Large intestine (tissue), 3 donors: ENCODE measurements at regions not wholly inside any gene's neighbourhood (a gene's known extent, or its start where the extent isn't known, plus 50 kb on each side); places are given as distances from the start of the nearest gene placed in this dataset.

ENCODE experiments used
- DNase-seq, 2 donors: peaks; one replicate each; pipeline versions ENCODE4 v3.0.0 to v3.0.0-alpha.2; 2013
- H3K27ac ChIP-seq: one replicate; pipeline ENCODE4 v1.5.1; 2013; ENCODE audit warnings: low read length
- H3K27me3 ChIP-seq: 2 replicates; pipeline ENCODE4 v1.6.1; 2013; ENCODE audit warnings: low read length; ENCODE audit not compliant: control insufficient read depth, insufficient read depth
- H3K36me3 ChIP-seq: 2 replicates; pipeline ENCODE4 v1.6.1; 2013; ENCODE audit warnings: low read length; ENCODE audit not compliant: control insufficient read depth, insufficient read depth
- H3K4me1 ChIP-seq: one replicate; pipeline ENCODE4 v1.6.1; 2013; ENCODE audit warnings: low read length; ENCODE audit not compliant: control insufficient read depth, insufficient read depth
- H3K4me3 ChIP-seq: one replicate; pipeline ENCODE4 v1.5.1; 2013; ENCODE audit warnings: low read length
- H3K9me3 ChIP-seq: one replicate; pipeline ENCODE4 v1.6.1; 2013; ENCODE audit warnings: mild to moderate bottlenecking, low read depth, low read length, moderate library complexity; ENCODE audit not compliant: control insufficient read depth
- WGBS: methylation state at CpG from one replicate; pipeline ENCODE4 v1.1.5; 2013; ENCODE audit warnings: low lambda C conversion rate; ENCODE audit not compliant: insufficient coverage; 5-methylcytosine and 5-hydroxymethylcytosine counted together

DNA sequence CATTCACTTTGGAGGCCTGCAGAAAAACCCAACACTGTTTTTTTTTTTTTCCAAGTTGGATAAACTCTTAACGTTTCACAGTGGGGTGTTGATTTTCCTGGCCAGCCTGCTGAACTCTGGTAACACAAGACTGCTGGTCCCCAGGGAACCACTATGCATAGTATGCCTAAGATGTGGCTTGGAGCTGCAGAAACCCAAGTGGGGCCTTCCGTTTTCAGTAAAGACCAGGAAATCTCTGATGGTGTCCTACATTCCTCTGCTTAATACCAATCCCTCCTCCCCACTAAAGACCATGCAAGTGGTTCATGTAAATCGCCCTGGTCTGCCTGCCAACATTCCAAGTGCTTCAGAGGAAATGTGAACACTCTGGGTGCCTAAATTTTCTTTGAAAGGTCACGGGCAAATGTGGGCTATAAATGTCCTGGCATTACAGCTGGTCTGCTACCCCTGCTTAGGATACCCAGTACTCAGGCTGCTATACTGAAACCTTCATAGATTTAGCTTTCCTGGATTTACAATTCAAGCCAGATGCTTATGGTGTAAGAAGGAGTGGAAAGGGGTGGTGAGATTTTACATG lies 615.4 kb downstream of the MAFB start:
- H3K4me1 ChIP-seq, result no peaks in the 10 kb centered on the region
- no peaks in the 10 kb centered on the region for H3K36me3 ChIP-seq
- H3K27ac ChIP-seq, result no peak overlapping the region
- H3K4me3 ChIP-seq, result no peak overlapping the region
- WGBS, result no CpG with 5 or more reads among the region's 4 CpGs
- no peaks in the 10 kb centered on the region for H3K9me3 ChIP-seq
- H3K27me3 ChIP-seq, result no peaks in the 10 kb centered on the region
- DNase-seq, result no peak

DNA sequence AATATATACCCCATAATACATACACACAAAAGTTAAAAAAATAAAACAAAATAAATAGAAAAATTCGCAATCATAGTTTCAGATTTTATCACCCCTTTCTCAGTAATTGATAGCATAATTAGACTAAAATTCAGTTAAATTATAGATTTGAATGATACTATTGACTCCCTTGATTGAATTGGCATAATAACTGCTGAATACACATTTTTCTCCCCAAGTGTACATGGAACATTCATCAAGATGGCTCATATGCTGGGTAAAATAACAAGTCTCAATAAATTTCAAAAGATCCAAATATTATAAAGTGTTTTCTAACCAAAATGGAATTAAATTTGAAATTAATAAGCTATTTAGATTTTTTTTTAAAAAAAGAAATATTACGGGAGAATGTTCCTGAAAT lies 616.1 kb downstream of the MAFB start:
- no peak for DNase-seq
- H3K36me3 ChIP-seq, result no peaks in the 10 kb centered on the region
- H3K4me3 ChIP-seq, result no peak overlapping the region
- H3K4me1 ChIP-seq, result no peaks in the 10 kb centered on the region
- no peak overlapping the region for H3K27ac ChIP-seq
- WGBS, result 96% methylated on average over 2 of the region's 2 CpGs
- H3K27me3 ChIP-seq, result no peaks in the 10 kb centered on the region
- no peaks in the 10 kb centered on the region for H3K9me3 ChIP-seq

DNA sequence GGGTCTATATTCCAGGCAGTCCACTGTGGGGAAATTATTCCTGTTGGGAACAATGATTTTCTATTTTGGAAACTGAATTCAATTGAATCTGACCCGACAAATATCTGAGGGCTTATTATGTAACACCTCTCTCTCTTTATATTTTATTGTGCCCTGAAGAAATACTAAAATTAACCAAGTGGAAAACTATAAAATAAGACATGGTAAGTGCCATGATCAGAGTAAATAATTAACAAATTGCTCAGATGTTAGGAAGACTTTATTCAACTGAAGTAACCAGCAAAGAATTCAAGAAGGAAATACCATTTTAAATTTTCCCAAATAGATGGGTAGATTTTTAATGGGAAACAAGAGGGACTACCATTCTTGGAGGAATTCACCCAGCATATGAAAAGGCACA lies 632.9 kb downstream of the MAFB start:
- H3K4me3 ChIP-seq, result no peak overlapping the region
- no peak for DNase-seq
- no peaks in the 10 kb centered on the region for H3K9me3 ChIP-seq
- H3K4me1 ChIP-seq, result no peaks in the 10 kb centered on the region
- H3K27me3 ChIP-seq, result no peaks in the 10 kb centered on the region
- H3K36me3 ChIP-seq, result no peaks in the 10 kb centered on the region
- WGBS, result 83% methylated on average over 1 of the region's 1 CpG
- H3K27ac ChIP-seq, result no peak overlapping the region

DNA sequence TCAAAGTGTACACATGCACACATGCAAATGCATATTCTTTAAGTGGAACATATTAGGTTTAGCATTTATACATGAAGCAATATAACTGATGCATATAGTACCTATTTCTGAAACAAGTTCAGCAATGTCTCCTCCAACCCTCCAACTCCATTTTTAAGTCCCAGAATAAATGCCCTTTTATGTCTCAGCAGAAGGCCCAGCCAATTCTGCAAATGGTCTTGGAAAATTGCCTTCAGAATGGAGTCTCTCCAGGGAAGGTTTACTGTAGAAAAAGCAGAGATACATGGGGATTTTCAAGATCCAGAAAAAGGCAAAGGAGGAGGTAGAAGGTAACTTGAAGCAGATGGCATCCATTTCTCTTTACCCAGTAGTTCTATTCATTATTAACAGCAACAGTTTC lies 633.3 kb downstream of the MAFB start:
- Histone ChIP-seq H3K36me3 (no peaks in the 10 kb centered on the region), H3K27ac (no peak overlapping the region), H3K27me3 (no peaks in the 10 kb centered on the region), H3K9me3 (no peaks in the 10 kb centered on the region), H3K4me1 (no peaks in the 10 kb centered on the region), H3K4me3 (no peak overlapping the region)
- no peak for DNase-seq

DNA sequence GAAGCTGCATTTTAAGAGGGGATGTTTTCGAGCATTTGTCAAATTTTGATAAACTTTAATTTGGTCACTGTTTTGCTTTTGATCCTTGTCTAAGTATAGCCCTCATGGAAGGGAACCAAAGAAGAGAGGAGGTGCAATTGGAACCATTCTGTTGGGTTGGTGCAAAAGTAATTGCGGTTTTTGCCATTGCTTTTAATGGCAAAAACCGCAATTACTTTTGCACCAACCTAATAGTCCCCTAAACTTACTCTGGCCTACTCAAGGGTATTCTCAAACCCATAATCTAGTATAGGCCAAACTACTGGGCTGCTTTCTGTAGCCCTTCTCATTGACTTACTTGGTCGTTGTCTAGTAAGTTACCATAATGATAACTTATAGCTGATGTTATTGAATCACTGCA lies 634.7 kb downstream of the MAFB start:
- WGBS, result 25% methylated on average over 1 of the region's 4 CpGs
- Histone ChIP-seq H3K27me3 (no peaks in the 10 kb centered on the region), H3K4me1 (no peaks in the 10 kb centered on the region), H3K9me3 (no peaks in the 10 kb centered on the region), H3K36me3 (no peaks in the 10 kb centered on the region), H3K4me3 (no peak overlapping the region), H3K27ac (no peak overlapping the region)
- no peak for DNase-seq

DNA sequence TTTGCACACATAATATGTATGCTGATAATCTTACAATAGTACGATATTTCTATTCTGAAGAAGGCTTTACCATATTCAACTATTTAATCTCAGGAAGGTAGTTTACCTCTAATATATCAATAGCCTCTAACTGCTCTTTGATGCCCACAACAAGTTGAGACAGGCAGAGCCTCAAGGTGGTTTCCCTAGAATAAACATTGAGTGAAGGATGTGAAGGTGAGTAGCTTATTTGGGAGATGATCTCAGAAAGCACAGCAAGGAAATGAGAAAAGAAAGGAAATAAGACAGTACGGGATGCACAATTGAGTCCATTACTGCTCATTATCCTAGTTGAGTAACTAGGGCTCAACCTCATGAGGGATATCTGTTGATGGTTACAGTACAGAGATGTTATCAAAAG lies 638.4 kb downstream of the MAFB start:
- 100% methylated on average over 2 of the region's 2 CpGs for WGBS
- H3K9me3 ChIP-seq, result no peaks in the 10 kb centered on the region
- H3K27ac ChIP-seq, result no peak overlapping the region
- H3K4me1 ChIP-seq, result no peaks in the 10 kb centered on the region
- no peaks in the 10 kb centered on the region for H3K36me3 ChIP-seq
- no peak for DNase-seq
- H3K27me3 ChIP-seq, result no peaks in the 10 kb centered on the region
- H3K4me3 ChIP-seq, result no peak overlapping the region

DNA sequence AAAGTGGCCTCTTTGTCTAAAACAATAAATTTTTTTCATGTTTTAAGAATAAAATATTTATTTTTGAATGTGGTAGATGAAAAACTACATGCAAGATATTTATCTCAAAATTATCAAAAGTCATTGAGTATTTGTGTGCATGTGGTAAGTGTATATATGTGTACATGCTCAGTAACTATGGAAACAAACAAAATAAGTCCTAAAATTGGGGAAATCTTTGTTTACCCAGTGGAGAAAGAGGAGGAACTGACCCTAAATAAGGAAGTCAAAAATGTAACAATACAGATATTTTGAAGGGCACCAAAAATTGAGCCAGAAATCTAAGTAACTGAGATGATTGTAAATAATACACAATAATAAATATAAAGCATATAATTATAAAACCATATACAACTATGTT lies 639.2 kb downstream of the MAFB start:
- Histone ChIP-seq H3K36me3 (no peaks in the 10 kb centered on the region), H3K9me3 (no peaks in the 10 kb centered on the region), H3K4me3 (no peak overlapping the region), H3K27ac (no peak overlapping the region), H3K27me3 (no peaks in the 10 kb centered on the region), H3K4me1 (no peaks in the 10 kb centered on the region)
- DNase-seq, result no peak

DNA sequence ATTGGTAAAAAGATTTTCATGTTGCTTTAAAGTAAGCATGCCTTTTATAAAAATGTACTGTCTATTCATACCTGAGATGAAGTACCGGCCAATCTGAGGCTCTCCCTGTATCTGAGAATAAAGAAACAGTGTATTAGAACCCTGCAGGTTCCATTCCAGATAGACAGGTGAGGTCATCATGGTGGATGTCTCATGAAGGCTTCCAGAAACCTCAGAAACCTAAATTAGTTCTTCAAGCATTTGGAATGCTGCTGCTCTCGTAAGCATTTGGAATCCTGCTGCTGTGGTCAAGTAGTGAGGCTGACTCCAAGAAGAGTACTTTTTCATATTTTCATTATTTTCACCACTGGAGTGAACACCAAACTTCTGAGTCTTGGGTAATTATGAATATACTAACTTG lies 642.3 kb downstream of the MAFB start:
- DNase-seq, result no peak
- no peaks in the 10 kb centered on the region for H3K36me3 ChIP-seq
- H3K4me1 ChIP-seq, result no peaks in the 10 kb centered on the region
- no peaks in the 10 kb centered on the region for H3K27me3 ChIP-seq
- no CpG with 5 or more reads among the region's 2 CpGs for WGBS
- no peaks in the 10 kb centered on the region for H3K9me3 ChIP-seq
- no peak overlapping the region for H3K4me3 ChIP-seq
- no peak overlapping the region for H3K27ac ChIP-seq

DNA sequence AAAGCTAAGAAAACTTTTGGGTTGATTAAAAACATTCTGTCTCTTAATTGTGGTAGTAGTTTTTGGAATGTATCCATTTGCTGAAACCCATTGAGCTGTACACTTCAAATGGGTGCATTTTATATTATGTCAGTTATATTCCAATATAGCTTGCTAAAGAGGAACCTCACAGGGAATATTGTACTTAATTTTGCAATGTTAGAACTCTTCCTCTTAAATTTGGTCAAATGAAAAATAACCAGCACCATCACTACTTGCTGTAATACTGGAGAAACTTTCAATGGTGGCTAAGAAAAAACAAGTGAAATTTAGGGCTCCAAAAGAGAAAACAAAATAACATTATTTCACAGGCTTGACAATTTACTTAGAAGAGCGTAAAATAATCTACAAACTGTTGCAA lies 651.5 kb downstream of the MAFB start:
- WGBS, result no CpG with 5 or more reads among the region's 1 CpG

DNA sequence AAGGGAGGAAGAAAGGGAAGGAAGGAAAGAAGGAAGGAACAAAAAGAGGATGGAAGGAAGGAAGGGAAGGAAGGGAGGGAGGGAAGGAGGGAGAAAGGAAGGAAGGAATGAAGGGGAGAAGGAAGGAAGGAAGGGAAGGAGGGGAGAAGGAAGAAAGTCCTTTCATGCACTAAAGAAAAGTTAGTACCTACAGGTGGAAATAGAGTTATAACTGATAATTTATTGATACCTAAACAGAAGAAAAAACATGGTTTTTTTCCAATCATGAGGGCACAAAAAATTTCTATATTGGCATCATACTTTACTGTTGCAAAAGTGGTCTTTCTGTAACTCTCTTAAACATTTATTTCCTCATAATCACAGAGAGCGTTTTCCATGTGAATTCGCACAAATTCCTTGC lies 659.4 kb downstream of the MAFB start:
- DNase-seq, result no peak
- WGBS, result no CpG with 5 or more reads among the region's 2 CpGs
- H3K9me3 ChIP-seq, result no peaks in the 10 kb centered on the region

More for the DNA sequence above, 651.5 kb downstream of the MAFB start:
- Histone ChIP-seq H3K4me1 (no peaks in the 10 kb centered on the region), H3K36me3 (no peaks in the 10 kb centered on the region), H3K4me3 (no peak overlapping the region), H3K9me3 (no peaks in the 10 kb centered on the region), H3K27ac (no peak overlapping the region), H3K27me3 (no peaks in the 10 kb centered on the region)
- DNase-seq, result no peak

DNA sequence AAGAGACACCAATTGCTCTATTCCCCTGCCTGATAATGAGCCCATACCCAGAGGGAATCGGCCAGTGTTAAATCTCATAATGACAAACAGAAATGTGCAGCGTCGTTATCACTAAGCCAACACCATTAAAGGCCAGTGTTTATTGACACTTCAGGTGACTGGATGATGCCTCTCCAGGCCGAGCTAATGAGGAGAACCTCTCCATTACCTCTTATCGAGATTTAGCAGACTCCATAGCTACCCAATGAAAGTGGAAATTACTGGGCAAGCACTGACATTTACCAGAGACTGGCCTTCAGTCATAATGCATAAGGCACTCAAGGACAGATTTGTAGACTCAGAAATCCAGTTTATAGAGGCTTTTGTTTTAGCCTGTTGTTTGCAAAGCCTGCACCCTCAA lies 669.5 kb downstream of the MAFB start:
- WGBS, result 0% methylated on average over 1 of the region's 5 CpGs
- Histone ChIP-seq H3K4me1 (no peaks in the 10 kb centered on the region), H3K27me3 (no peaks in the 10 kb centered on the region), H3K4me3 (no peak overlapping the region), H3K27ac (no peak overlapping the region), H3K36me3 (no peaks in the 10 kb centered on the region), H3K9me3 (no peaks in the 10 kb centered on the region)
- no peak for DNase-seq

More for the DNA sequence above, 659.4 kb downstream of the MAFB start:
- Histone ChIP-seq H3K4me3 (no peak overlapping the region), H3K27me3 (no peaks in the 10 kb centered on the region), H3K4me1 (no peaks in the 10 kb centered on the region), H3K36me3 (no peaks in the 10 kb centered on the region), H3K27ac (no peak overlapping the region)
